Fibroblast of lung (primary cell): ENCODE measurements at regions not wholly inside any gene's neighbourhood (a gene's known extent, or its start where the extent isn't known, plus 50 kb on each side); places are given as distances from the start of the nearest gene placed in this dataset.

Source experiments
- DNase-seq, 2 donors: peaks; one replicate each; pipeline versions ENCODE4 v3.0.0 to v3.0.0-alpha.2; 2010; ENCODE audit warnings: low read depth in 2 of 2
- H2AFZ ChIP-seq: 2 replicates; pipeline ENCODE4 v1.5.1; 2012; ENCODE audit warnings: low read length, control low read depth, inconsistent platforms
- H3K27ac ChIP-seq: 2 replicates; pipeline ENCODE4 v1.5.1; 2011; ENCODE audit warnings: low read length, control low read depth; ENCODE audit not compliant: insufficient read depth
- H3K27me3 ChIP-seq: 2 replicates; pipeline ENCODE4 v1.5.1; 2011; ENCODE audit warnings: mild to moderate bottlenecking, low read length; ENCODE audit not compliant: control insufficient read depth, insufficient read depth
- H3K36me3 ChIP-seq: 2 replicates; pipeline ENCODE4 v1.5.1; 2011; ENCODE audit warnings: low read length; ENCODE audit not compliant: control insufficient read depth, insufficient read depth
- H3K4me1 ChIP-seq: 2 replicates; pipeline ENCODE4 v1.5.1; 2011; ENCODE audit warnings: low read length; ENCODE audit not compliant: control insufficient read depth, insufficient read depth; ENCODE audit errors: extremely low read depth
- H3K4me2 ChIP-seq: 2 replicates; pipeline ENCODE4 v1.5.1; 2011; ENCODE audit warnings: low read length, control low read depth; ENCODE audit not compliant: insufficient read depth; ENCODE audit errors: extremely low read depth
- H3K4me3 ChIP-seq, 4 experiments: fragments of 200-600 bp in 1 of 4; sonication (generic) in 1 of 4; replicated peaks in 1 of 4; 2 replicates each; pipeline ENCODE4 v1.5.1; 2011 to 2016; ENCODE audit warnings: low read length in 4 of 4, low read depth in 3 of 4, mild to moderate bottlenecking in 3 of 4, control low read depth in 2 of 4, inconsistent platforms in 1 of 4, mixed read lengths in 1 of 4; ENCODE audit not compliant: insufficient read depth in 1 of 4; ENCODE audit errors: control extremely low read depth in 1 of 4
- H3K79me2 ChIP-seq: 2 replicates; pipeline ENCODE4 v1.5.1; 2012; ENCODE audit warnings: mild to moderate bottlenecking, low read length, inconsistent platforms; ENCODE audit not compliant: control insufficient read depth, insufficient read depth
- H3K9ac ChIP-seq: 2 replicates; pipeline ENCODE4 v1.5.1; 2011; ENCODE audit warnings: mild to moderate bottlenecking, low read length, control low read depth; ENCODE audit not compliant: insufficient read depth
- H3K9me3 ChIP-seq: 2 replicates; pipeline ENCODE4 v1.5.1; 2012; ENCODE audit warnings: low read depth, low read length; ENCODE audit not compliant: control insufficient read depth, insufficient read depth
- H4K20me1 ChIP-seq: 2 replicates; pipeline ENCODE4 v1.5.1; 2011; ENCODE audit warnings: low read length; ENCODE audit not compliant: control insufficient read depth, insufficient read depth; ENCODE audit errors: extremely low read depth
- CTCF ChIP-seq, 2 donors: IDR thresholded peaks in 1 of 2; conservative IDR thresholded peaks in 1 of 2; 1 replicate in 1 of 2; 2 replicates in 1 of 2; pipeline ENCODE4 v1.5.1; 2011 to 2012; ENCODE audit warnings: low read length in 2 of 2, control low read depth in 1 of 2, inconsistent platforms in 1 of 2, low read depth in 1 of 2, mild to moderate bottlenecking in 1 of 2
- EZH2 ChIP-seq: IDR thresholded peaks from 2 replicates; pipeline ENCODE4 v1.5.1; 2012; ENCODE audit warnings: low read length, control low read depth, mild to moderate bottlenecking; ENCODE audit errors: missing control alignments

DNA sequence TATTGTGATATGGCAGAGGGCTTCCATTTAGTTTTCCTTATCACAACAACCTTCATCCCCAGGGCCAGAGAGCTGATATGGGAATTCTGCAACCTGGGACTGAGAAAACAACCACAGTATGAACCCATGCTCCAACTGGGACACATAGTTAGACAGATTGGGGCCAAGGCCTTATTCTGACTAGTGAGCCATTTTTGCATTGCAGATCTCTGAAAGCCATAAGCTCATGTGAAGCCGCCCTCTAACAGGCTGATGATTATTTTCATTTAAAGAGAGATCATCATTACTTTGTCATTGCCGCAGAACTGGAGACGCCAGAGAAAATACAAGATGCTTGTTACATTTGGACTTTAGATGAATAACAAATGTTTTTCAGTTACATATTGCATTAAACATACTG, 791.7 kb upstream of the POM121L12 start:
- H4K20me1 ChIP-seq = no peaks in the 10 kb centered on the region
- H2AFZ ChIP-seq = no peak overlapping the region
- DNase-seq = no peak
- no peak for TF ChIP-seq EZH2
- TF ChIP-seq CTCF (conservative IDR thresholded peaks at IDR 0.05 in 1 of 2, IDR thresholded peaks at IDR 0.05 in 1 of 2; ENCODE audit: low read depth in 1 of 2, low read length in 2 of 2) = no peak
- no peaks in the 10 kb centered on the region for H3K9me3 ChIP-seq
- H3K4me2 ChIP-seq = no peak overlapping the region
- no peak overlapping the region for H3K27ac ChIP-seq
- no peak overlapping the region for H3K4me3 ChIP-seq
- H3K79me2 ChIP-seq = no peaks in the 10 kb centered on the region
- no peaks in the 10 kb centered on the region for H3K36me3 ChIP-seq
- H3K4me1 ChIP-seq = no peaks in the 10 kb centered on the region
- H3K27me3 ChIP-seq = no peaks in the 10 kb centered on the region
- H3K9ac ChIP-seq = no peak overlapping the region

DNA sequence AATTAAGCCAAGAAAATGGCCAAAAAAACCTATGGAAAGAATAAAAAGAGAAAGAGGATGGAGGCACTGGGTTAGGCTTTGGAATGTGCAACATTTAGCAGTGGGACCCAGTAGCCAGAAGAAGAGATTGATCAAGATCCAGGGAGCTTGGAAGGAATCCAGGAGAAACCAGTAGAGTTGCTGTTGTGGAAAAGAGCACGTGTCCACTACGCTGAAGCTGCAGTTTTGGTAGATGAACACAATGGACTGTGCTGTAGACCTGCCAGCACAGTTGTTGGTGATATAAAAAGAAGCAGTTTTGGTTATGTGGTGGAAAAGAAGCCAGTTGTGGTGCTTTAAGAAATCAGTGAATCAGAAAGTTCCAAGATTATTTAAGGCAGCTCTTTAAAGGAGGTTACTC, 802.2 kb upstream of the POM121L12 start:
- Histone ChIP-seq H2AFZ (no peak overlapping the region), H3K4me3 (no peak overlapping the region)
- no peak for TF ChIP-seq EZH2
- no peak for TF ChIP-seq CTCF (conservative IDR thresholded peaks at IDR 0.05 in 1 of 2, IDR thresholded peaks at IDR 0.05 in 1 of 2; ENCODE audit: low read depth in 1 of 2, low read length in 2 of 2)

GRCh38 chr7:52211930-52212329, 823.5 kb upstream of the POM121L12 start:
- no peaks in the 10 kb centered on the region for H3K27me3 ChIP-seq
- H3K4me2 ChIP-seq = no peak overlapping the region
- no peaks in the 10 kb centered on the region for H3K4me1 ChIP-seq
- H3K27ac ChIP-seq = no peak overlapping the region
- no peak overlapping the region for H3K9ac ChIP-seq
- H4K20me1 ChIP-seq = no peaks in the 10 kb centered on the region
- no peak for DNase-seq
- no peak overlapping the region for H3K4me3 ChIP-seq
- TF ChIP-seq CTCF (conservative IDR thresholded peaks at IDR 0.05 in 1 of 2, IDR thresholded peaks at IDR 0.05 in 1 of 2; ENCODE audit: low read depth in 1 of 2, low read length in 2 of 2) (no peak), EZH2 (no peak)
- H2AFZ ChIP-seq = no peak overlapping the region
- no peaks in the 10 kb centered on the region for H3K79me2 ChIP-seq
- H3K36me3 ChIP-seq = no peaks in the 10 kb centered on the region
- no peaks in the 10 kb centered on the region for H3K9me3 ChIP-seq

More for the DNA sequence above, 802.2 kb upstream of the POM121L12 start:
- no peak overlapping the region for H3K9ac ChIP-seq
- no peaks in the 10 kb centered on the region for H3K4me1 ChIP-seq
- no peaks in the 10 kb centered on the region for H3K27me3 ChIP-seq
- no peaks in the 10 kb centered on the region for H3K79me2 ChIP-seq
- no peaks in the 10 kb centered on the region for H3K9me3 ChIP-seq
- DNase-seq = no peak
- H3K4me2 ChIP-seq = no peak overlapping the region
- no peaks in the 10 kb centered on the region for H4K20me1 ChIP-seq
- no peaks in the 10 kb centered on the region for H3K36me3 ChIP-seq
- no peak overlapping the region for H3K27ac ChIP-seq
